ENCODE measurements at regions not wholly inside any gene's neighbourhood (a gene's known extent, or its start where the extent isn't known, plus 50 kb on each side); places are given as distances from the start of the nearest gene placed in this dataset.

DNA sequence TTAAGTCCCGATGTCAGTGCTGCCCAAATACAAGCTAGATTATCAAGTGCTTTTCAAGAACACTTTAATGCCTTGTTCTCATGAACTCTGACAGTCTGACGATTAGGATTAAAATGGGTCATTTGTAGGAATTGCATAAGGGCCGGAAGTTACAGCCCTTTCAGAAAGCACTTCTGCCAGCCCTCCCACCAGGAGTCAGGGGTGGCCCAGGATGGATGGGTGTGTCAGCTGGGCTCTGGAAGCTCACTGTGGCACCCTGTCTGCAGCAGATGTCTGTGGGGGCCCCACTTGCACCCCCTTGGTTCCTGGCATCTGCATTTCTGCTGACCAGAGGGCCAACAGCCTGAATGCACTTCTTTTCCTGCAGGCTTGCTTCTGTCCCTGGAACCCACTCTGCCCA lies 712.7 kb downstream of the UQCRFS1 start:
- no peak for ATAC-seq

GRCh38 chr19:28498404-28498976 lies 714.5 kb downstream of the UQCRFS1 start:
- ATAC-seq (no peak), DNase-seq (no peak)
- intact Hi-C loops (cut with DNase I): no loop called here

More for the DNA sequence above, 712.7 kb downstream of the UQCRFS1 start:
- DNase-seq: no peak
- intact Hi-C loops (cut with DNase I): no loop called here

- DNase-seq (no peak), ATAC-seq (no peak)
Measured at GRCh38 chr19:28497887-28498286, 715.1 kb downstream of the UQCRFS1 start.

DNA sequence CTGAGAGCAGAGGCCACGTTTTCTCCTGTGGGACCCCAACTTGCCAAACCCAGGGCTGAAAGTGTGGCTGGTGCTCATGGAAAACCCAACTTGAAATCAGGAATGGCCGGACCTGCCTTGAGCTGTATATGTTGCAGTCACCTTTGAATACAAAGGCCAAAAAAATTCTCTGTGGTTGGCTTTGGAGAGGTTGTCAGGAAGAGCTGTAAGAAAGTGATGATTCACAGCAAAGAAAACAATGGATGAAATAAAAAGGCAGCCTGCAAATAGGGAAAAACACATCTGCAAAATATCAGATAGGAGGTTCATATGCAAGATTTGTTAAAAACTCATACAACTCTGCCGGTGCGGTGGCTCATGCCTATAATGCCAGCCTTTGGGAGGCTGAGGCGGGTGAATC lies 715.8 kb downstream of the UQCRFS1 start:
- ATAC-seq: no peak
- DNase-seq: no peak
- intact Hi-C loops (cut with DNase I): no loop called here

More at GRCh38 chr19:28497887-28498286, 715.1 kb downstream of the UQCRFS1 start:
- intact Hi-C loops (cut with DNase I): no loop called here

- ATAC-seq: no peak
- intact Hi-C loops (cut with DNase I): no loop called here
- DNase-seq: no peak
Measured at GRCh38 chr19:28495046-28495445, 717.9 kb downstream of the UQCRFS1 start.

DNA sequence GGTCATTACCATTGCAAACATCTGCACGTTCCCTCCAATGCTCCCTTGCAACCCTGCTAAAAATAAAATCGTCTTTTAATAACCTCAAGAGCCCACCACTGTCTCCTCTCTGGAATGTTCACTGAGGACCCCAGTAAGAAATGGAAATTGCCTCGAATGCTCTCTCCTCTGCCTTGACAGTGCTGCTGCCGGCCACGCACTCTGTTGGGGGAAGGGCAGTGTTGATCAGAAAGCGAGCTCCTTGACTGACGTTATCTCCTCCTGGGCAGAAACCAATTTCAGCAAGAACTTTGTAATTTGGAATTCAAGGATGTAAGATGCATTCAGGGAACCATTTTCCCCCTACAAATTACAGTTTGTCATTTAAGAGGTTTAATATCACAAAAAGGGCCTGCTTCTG lies 718.5 kb downstream of the UQCRFS1 start:
- DNase-seq (no peak), ATAC-seq (no peak)
- intact Hi-C loops (cut with DNase I): no loop called here

- ATAC-seq: no peak
- no peak for DNase-seq
- intact Hi-C loops (cut with DNase I): no loop called here
Measured at GRCh38 chr19:28493884-28494283, 719.1 kb downstream of the UQCRFS1 start.

GRCh38 chr19:28492621-28493020 lies 720.3 kb downstream of the UQCRFS1 start:
- intact Hi-C loops (cut with DNase I): no loop called here
- DNase-seq (no peak), ATAC-seq (no peak)

GRCh38 chr19:28492201-28492600 lies 720.8 kb downstream of the UQCRFS1 start:
- intact Hi-C loops (cut with DNase I): no loop called here
- DNase-seq (no peak), ATAC-seq (no peak)

DNA sequence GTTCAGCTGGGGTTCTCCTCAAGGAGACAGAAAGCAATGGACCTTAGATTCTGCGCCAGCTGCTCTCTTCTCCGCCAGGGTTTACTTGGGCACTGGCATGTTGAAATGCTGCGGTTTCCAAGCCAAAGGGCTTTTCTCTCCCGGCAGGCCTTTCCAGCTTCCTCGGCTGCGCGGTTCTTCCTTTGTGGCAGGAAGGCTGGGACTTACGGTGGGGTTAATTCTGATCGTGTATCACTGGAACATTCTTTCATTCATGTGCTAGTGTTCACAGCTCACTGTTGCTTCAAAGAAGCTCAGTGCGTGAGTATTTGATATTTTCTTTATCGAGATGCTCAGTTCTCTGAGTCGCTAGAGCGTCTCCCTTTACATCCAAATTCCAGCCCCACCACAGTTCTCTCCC lies 723.2 kb downstream of the UQCRFS1 start:
- intact Hi-C loops (cut with DNase I): no loop called here
- ATAC-seq: no peak
- no peak for DNase-seq

DNA sequence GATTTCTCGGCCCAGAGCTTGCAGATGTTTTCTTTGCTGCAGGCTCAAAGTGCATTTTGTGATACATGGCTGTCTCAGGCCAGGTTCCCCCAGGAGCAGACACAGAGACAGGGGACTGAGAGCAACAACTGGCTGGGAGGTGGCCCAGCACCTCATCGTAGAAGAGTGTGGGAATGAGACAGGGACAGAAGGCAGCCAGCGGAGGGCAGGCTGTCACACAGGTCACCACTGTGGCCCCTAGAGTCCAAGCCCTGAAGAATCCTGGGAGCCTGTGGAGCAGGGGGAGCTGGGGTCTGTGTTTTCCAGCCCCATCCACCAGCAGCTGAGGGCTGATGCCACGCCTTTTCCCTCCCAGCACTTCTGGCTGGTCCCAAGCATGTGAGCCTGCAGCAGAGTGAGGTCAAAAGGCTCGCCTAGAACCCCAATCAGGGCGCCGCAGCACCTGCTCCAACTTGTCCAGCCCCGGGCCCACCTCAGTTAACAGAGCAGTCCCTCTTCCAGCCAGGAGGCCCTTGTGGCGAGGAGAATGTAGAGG lies 723.8 kb downstream of the UQCRFS1 start:
- ATAC-seq (no peak), DNase-seq (no peak)
- intact Hi-C loops (cut with DNase I): no loop called here

- DNase-seq: no peak
- intact Hi-C loops (cut with DNase I): no loop called here
- no peak for ATAC-seq
Measured at GRCh38 chr19:28487999-28488398, 725.0 kb downstream of the UQCRFS1 start.

DNA sequence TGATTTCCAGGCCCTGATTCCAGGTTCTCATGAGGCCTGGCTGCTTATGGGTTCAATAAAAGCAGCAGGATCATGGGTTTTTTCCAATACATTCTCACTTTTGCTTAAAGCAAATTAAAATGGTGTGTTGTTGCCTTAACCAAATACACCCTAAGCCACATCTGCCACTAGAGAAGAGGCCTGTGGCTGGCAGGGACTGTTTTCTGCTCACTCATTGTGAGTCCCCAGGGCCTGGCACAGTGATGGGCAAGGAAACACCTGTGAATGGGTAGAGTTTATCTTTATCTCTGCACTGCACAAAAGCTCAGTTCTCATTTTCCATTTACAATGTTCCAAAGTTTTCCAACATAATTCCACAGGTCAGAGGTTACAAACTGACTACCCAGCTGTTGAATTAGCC lies 726.0 kb downstream of the UQCRFS1 start:
- ATAC-seq (no peak), DNase-seq (no peak)
- intact Hi-C loops (cut with DNase I): no loop called here

GRCh38 chr19:28486473-28486872 lies 726.5 kb downstream of the UQCRFS1 start:
- intact Hi-C loops (cut with DNase I): no loop called here
- no peak for ATAC-seq
- DNase-seq: no peak

DNA sequence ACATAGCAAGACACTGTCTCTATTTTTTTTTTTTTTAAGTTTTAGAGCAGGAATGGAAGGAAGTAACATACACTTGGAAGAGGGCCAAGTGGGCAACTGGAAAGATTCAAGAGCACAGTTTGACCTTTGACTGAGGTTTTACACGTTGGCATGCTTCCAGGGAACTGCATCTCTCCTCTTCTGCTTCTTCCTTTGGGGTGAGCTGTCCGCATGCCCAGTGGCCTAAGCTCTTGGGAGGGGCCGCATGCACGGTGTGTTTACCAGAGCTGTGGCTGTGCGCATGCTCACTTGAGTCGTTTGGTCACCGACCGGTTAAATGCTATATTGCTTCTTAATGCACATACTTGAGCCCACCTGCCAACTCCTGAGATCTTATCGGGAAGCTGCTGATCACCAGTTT lies 727.7 kb downstream of the UQCRFS1 start:
- no peak for DNase-seq
- peak in 1 of 2 donors; percentile 18 for ATAC-seq
- intact Hi-C loops (cut with DNase I): no loop called here

DNA sequence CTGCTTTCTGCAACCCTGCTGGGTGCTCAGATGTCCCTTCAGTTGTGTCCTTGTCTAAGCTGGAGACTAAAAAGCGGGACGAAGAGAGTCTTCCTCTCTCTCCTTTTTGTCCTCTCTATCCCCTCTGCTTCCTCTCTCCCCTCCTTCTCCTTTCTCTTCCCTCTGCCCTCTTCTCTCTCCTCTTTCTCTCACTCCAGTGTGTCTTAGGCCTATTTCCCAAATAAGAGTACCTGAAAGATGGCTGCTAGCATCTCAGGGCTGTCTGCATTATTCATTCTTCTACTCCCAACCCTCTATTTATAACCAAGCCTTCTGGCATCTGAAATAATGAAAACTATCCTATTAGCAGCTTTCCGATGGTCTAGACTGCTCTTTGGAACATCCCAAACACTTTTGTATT lies 729.8 kb downstream of the UQCRFS1 start:
- no peak for ATAC-seq
- intact Hi-C loops (cut with DNase I): no loop called here
- no peak for DNase-seq

DNA sequence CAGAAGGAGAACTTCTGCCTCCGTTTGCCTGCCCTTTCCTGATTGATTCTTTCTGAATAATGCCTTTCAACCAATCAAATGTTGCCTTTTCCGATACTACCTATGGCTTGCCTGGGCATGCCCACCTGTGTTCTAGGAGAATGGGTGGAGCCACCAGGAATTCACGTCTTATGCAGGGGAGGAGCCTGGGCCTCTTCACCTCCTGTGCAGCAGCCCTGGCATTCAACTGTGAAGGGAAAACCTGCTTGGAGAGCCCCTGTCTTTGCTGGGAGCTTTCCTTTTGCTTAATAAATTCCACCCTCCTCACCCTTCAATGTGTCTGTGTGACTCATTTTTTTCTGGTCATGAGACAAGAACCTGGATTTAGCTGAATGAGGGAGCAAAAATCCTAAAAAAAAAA lies 730.7 kb downstream of the UQCRFS1 start:
- intact Hi-C loops (cut with DNase I): no loop called here

GRCh38 chr19:28481674-28482073 lies 731.3 kb downstream of the UQCRFS1 start:
- DNase-seq (no peak), ATAC-seq (no peak)
- intact Hi-C loops (cut with DNase I): no loop called here

More for the DNA sequence above, 730.7 kb downstream of the UQCRFS1 start:
- DNase-seq: no peak
- ATAC-seq: no peak

DNA sequence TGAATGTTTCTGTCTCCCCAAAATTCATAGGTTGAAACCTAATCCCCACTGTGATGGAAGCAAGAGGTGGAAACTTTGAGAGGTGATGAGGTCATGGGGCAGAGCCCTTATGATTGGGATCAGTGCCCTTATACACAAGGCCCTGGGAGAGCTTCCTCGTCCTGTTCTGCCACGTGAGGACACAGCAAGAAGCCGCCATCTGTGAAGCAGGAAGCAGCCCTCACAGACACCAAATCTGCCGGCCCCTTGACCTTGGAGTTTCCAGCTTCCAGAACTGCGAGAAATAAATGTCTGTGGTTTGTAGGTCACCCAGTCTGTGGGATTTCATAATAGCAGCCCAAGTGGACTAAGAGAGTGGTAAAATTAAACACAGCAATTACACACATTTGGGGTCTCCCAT lies 737.4 kb downstream of the UQCRFS1 start:
- DNase-seq: no peak
- no peak for ATAC-seq
- intact Hi-C loops (cut with DNase I): no loop called here

GRCh38 chr19:28472843-28473242 lies 740.1 kb downstream of the UQCRFS1 start:
- ATAC-seq (peak in 1 of 2 donors; percentile 70), DNase-seq (no peak)
- intact Hi-C loops (cut with DNase I): no loop called here

- DNase-seq (no peak), ATAC-seq (no peak)
- intact Hi-C loops (cut with DNase I): no loop called here
Measured at GRCh38 chr19:28471731-28472510, 741.0 kb downstream of the UQCRFS1 start.
